WTC11 (cell line): ENCODE measurements at regions not wholly inside any gene's neighbourhood (a gene's known extent, or its start where the extent isn't known, plus 50 kb on each side); places are given as distances from the start of the nearest gene placed in this dataset.

Experiments used
- ATAC-seq: fragments of 200-7000 bp; cut with Tn5 transposase; 2 replicates; pipeline ENCODE4 v1.10.0; 2021; ENCODE audit warnings: mild to moderate bottlenecking, moderate library complexity
- CTCF ChIA-PET: fragments of 300-600 bp; sonication (Branson Sonifier 250); formaldehyde crosslinking; loops from one replicate; lab custom pipeline; 2021; ENCODE audit warnings: antibody characterized with exemption; lab: Charles Lee
- POLR2A ChIA-PET: fragments of 350-600 bp; sonication (Branson Sonifier 250); formaldehyde crosslinking; loops from one replicate; lab custom pipeline; 2021; ENCODE audit warnings: antibody characterized with exemption; lab: Charles Lee
- DNase-seq: peaks from one replicate; pipeline ENCODE4 v3.0.0; 2021; ENCODE audit warnings: low spot score
- H3K27ac Mint-ChIP-seq: 2 replicates; pipeline ENCODE4 v1.8.0; 2021; ENCODE audit warnings: mixed read lengths
- H3K27me3 Mint-ChIP-seq: 2 replicates; pipeline ENCODE4 v1.8.0; 2021; ENCODE audit warnings: low read depth, mild to moderate bottlenecking, moderate library complexity, mixed read lengths
- H3K36me3 Mint-ChIP-seq: 2 replicates; pipeline ENCODE4 v1.8.0; 2021; ENCODE audit warnings: mixed read lengths
- H3K4me1 Mint-ChIP-seq: 2 replicates; pipeline ENCODE4 v1.8.0; 2022; ENCODE audit warnings: mixed read lengths
- H3K4me3 Mint-ChIP-seq: 2 replicates; pipeline ENCODE4 v1.8.0; 2021; ENCODE audit warnings: mild to moderate bottlenecking, moderate library complexity, mixed read lengths
- H3K9me3 Mint-ChIP-seq: 2 replicates; pipeline ENCODE4 v1.8.0; 2021; ENCODE audit warnings: mixed read lengths
- ESRRA ChIP-seq: sonication (generic); formaldehyde crosslinking; IDR thresholded peaks from 2 replicates; pipeline ENCODE4 v1.8.1; 2022; ENCODE audit warnings: mild to moderate bottlenecking, missing genetic modification reagents, borderline replicate concordance
- ETV6 ChIP-seq: sonication (generic); formaldehyde crosslinking; IDR thresholded peaks from 2 replicates; pipeline ENCODE4 v1.8.1; 2022; ENCODE audit warnings: mild to moderate bottlenecking, missing genetic modification reagents
- FOXJ3 ChIP-seq: sonication (generic); formaldehyde crosslinking; IDR thresholded peaks from 2 replicates; pipeline ENCODE4 v1.9.0; 2021; ENCODE audit warnings: missing genetic modification reagents, mild to moderate bottlenecking, borderline replicate concordance
- GABPB1 ChIP-seq: sonication (generic); formaldehyde crosslinking; IDR thresholded peaks from 2 replicates; pipeline ENCODE4 v1.8.1; 2023; ENCODE audit warnings: mild to moderate bottlenecking, missing genetic modification reagents
- GRHL2 ChIP-seq: fragments of 250-450 bp; sonication (Bioruptor Pico); IDR thresholded peaks from 2 replicates; pipeline ENCODE4 v1.8.0; 2022; ENCODE audit warnings: mild to moderate bottlenecking, moderate library complexity; ENCODE audit not compliant: insufficient replicate concordance, severe bottlenecking
- IRF2 ChIP-seq: sonication (generic); formaldehyde crosslinking; IDR thresholded peaks from 2 replicates; pipeline ENCODE4 v1.8.0; 2022; ENCODE audit warnings: low read depth, missing genetic modification reagents, borderline replicate concordance
- KAT7 ChIP-seq: sonication (generic); formaldehyde crosslinking; IDR thresholded peaks from 2 replicates; pipeline ENCODE4 v1.8.1; 2023; ENCODE audit warnings: missing genetic modification reagents, mild to moderate bottlenecking, borderline replicate concordance
- MAX ChIP-seq: sonication (generic); formaldehyde crosslinking; IDR thresholded peaks from 2 replicates; pipeline ENCODE4 v1.8.0; 2022; ENCODE audit warnings: mild to moderate bottlenecking, missing genetic modification reagents
- NFYB ChIP-seq: sonication (generic); formaldehyde crosslinking; conservative IDR thresholded peaks from 2 replicates; pipeline ENCODE4 v1.8.0; 2022; ENCODE audit warnings: low read depth, missing genetic modification reagents
- PRRX2 ChIP-seq: fragments of 250-450 bp; sonication (Bioruptor Pico); IDR thresholded peaks from 2 replicates; pipeline ENCODE4 v1.8.0; 2021; ENCODE audit warnings: mild to moderate bottlenecking
- RORB ChIP-seq: fragments of 250-450 bp; sonication (Bioruptor Pico); IDR thresholded peaks from 2 replicates; pipeline ENCODE4 v1.9.0; 2021; ENCODE audit warnings: mild to moderate bottlenecking
- SMAD3 ChIP-seq: sonication (generic); formaldehyde crosslinking; IDR thresholded peaks from 2 replicates; pipeline ENCODE4 v1.8.0; 2022; ENCODE audit warnings: missing genetic modification reagents, mild to moderate bottlenecking, borderline replicate concordance
- SMAD4 ChIP-seq: sonication (generic); formaldehyde crosslinking; IDR thresholded peaks from 2 replicates; pipeline ENCODE4 v1.8.0; 2022; ENCODE audit warnings: mild to moderate bottlenecking, missing genetic modification reagents
- ZBTB21 ChIP-seq: sonication (generic); formaldehyde crosslinking; IDR thresholded peaks from 2 replicates; pipeline ENCODE4 v1.8.1; 2023; ENCODE audit warnings: mild to moderate bottlenecking, missing genetic modification reagents, borderline replicate concordance
- ZNF219 ChIP-seq: sonication (generic); formaldehyde crosslinking; IDR thresholded peaks from 2 replicates; pipeline ENCODE4 v1.8.0; 2023; ENCODE audit warnings: missing genetic modification reagents, mild to moderate bottlenecking, borderline replicate concordance
- ZNF232 ChIP-seq: sonication (generic); formaldehyde crosslinking; IDR thresholded peaks from 2 replicates; pipeline ENCODE4 v1.8.0; 2022; ENCODE audit warnings: mild to moderate bottlenecking, missing genetic modification reagents
- ZNF396 ChIP-seq: fragments of 250-450 bp; sonication (Bioruptor Pico); IDR thresholded peaks from 2 replicates; pipeline ENCODE4 v1.8.0; 2021; ENCODE audit warnings: mild to moderate bottlenecking, moderate library complexity, borderline replicate concordance
- ZNF416 ChIP-seq: fragments of 250-450 bp; sonication (Bioruptor Pico); IDR thresholded peaks from 2 replicates; pipeline ENCODE4 v1.9.0; 2021; ENCODE audit warnings: mild to moderate bottlenecking, inconsistent platforms
- ZNF423 ChIP-seq: fragments of 250-450 bp; sonication (Bioruptor Pico); IDR thresholded peaks from 2 replicates; pipeline ENCODE4 v2.1.2; 2022; ENCODE audit warnings: mild to moderate bottlenecking, moderate library complexity
- TF ChIP-seq, protein P1 (sequence below): fragments of 250-450 bp; sonication (Bioruptor Pico); IDR thresholded peaks from 2 replicates; pipeline ENCODE4 v2.1.2; 2022; ENCODE audit warnings: mild to moderate bottlenecking, moderate library complexity
- TF ChIP-seq, protein P2 (sequence below): sonication (generic); formaldehyde crosslinking; IDR thresholded peaks from 2 replicates; pipeline ENCODE4 v1.8.0; 2022; ENCODE audit warnings: mild to moderate bottlenecking, missing genetic modification reagents
- TF ChIP-seq, protein P3 (sequence below): fragments of 250-450 bp; sonication (Bioruptor Pico); IDR thresholded peaks from 2 replicates; pipeline ENCODE4 v1.8.0; 2021; ENCODE audit warnings: mild to moderate bottlenecking

DNA sequence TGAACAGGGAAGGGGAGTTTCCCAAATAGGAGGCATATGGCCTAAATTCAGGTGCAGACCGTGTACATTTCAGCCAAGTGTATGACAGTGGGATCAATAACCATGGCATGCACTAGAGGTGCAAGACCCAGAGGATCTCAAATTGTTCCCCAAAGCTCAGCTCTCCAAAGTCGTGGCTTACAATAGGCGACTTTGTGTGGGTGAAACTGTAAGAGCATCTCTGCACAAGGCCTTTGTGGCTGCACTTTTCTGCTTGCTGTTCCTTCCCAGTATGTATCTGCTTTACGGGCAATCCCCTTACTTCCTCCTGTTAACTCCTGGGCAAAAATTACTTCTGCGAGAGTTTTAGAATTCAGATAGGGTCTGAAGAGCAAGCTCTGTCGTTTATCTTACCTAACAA lies 518.3 kb upstream of the ZFP42 start:
- DNase-seq (no peak), ATAC-seq (no peak)
- no peak overlapping the region for H3K27ac Mint-ChIP-seq
- no peaks in the 10 kb centered on the region for H3K36me3 Mint-ChIP-seq
- peaks cover 3% of the 10 kb centered on the region; the same call in 1 of the 2 replicates for H3K9me3 Mint-ChIP-seq
- CTCF ChIA-PET, result no interaction called here
- TF ChIP-seq ZBTB21 (CRISPR knock-in tag) (no peak), KAT7 (CRISPR knock-in tag) (no peak), ZNF219 (CRISPR knock-in tag) (no peak), ETV6 (CRISPR knock-in tag) (no peak), SMAD3 (CRISPR knock-in tag) (no peak), RORB (CRISPR knock-in tag) (no peak), ZNF416 (no peak), ESRRA (CRISPR knock-in tag) (no peak), GRHL2 (no peak), ZNF232 (CRISPR knock-in tag) (no peak), SMAD4 (CRISPR knock-in tag) (no peak), ZNF423 (CRISPR knock-in tag) (no peak), IRF2 (CRISPR knock-in tag) (no peak), PRRX2 (CRISPR knock-in tag) (no peak), GABPB1 (CRISPR knock-in tag) (no peak), MAX (CRISPR knock-in tag) (no peak)
- TF ChIP-seq, protein P1, sequence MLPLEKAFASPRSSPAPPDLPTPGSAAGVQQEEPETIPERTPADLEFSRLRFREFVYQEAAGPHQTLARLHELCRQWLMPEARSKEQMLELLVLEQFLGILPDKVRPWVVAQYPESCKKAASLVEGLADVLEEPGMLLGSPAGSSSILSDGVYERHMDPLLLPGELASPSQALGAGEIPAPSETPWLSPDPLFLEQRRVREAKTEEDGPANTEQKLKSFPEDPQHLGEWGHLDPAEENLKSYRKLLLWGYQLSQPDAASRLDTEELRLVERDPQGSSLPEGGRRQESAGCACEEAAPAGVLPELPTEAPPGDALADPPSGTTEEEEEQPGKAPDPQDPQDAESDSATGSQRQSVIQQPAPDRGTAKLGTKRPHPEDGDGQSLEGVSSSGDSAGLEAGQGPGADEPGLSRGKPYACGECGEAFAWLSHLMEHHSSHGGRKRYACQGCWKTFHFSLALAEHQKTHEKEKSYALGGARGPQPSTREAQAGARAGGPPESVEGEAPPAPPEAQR (CRISPR knock-in tag), result no peak
- H3K27me3 Mint-ChIP-seq, result no peaks in the 10 kb centered on the region
- H3K4me3 Mint-ChIP-seq, result no peak overlapping the region
- POLR2A ChIA-PET, result no interaction called here
- 0 out of 2 replicates have a peak, but pooled peaks cover 3% of the 10 kb centered on the region for H3K4me1 Mint-ChIP-seq

DNA sequence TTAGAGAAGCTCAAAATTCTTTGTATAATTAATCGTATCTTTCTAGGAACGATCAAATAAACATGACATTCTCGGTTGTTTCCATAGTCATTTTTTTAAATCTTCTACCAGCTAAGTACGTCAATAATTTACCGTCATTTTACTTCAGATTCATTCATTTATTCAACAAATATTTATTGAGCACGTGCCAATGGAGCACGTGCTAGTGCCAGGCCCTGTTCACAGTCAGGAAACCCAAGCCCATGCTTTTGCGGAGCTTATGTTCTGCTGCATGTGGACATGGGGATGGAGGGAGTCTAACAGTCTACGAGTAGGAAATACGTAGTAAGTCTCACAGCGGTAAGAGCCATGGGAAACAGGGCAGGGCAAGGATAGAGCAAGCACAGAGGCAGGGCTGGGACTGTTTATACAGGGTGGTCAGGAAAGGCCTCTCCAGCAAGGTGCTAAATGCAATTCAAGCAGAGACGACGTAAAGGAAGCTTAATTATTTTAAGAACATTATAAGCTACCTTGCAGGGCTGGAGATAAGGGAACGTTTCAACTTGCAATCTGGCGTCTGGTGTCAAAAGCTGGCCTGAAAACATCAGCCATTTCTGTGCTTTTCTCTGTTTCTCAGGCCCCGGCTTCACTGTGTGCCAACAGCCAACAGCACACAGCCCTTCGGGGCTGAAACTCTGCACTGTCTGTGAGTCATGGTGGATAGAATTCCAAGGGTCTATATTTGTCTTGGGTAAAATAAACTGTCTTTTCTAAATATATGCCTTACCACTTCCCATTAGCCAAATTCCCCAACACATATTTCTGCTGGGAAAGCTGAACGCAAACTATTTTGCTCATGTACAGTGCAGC lies 517.1 kb upstream of the ZFP42 start:
- no peak for TF ChIP-seq NFYB (CRISPR knock-in tag)
- no peak for TF ChIP-seq ZNF396 (CRISPR knock-in tag)
- TF ChIP-seq, protein P1 (CRISPR knock-in tag), result no peak
- TF ChIP-seq, protein P2, sequence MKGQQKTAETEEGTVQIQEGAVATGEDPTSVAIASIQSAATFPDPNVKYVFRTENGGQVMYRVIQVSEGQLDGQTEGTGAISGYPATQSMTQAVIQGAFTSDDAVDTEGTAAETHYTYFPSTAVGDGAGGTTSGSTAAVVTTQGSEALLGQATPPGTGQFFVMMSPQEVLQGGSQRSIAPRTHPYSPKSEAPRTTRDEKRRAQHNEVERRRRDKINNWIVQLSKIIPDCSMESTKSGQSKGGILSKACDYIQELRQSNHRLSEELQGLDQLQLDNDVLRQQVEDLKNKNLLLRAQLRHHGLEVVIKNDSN (CRISPR knock-in tag), result no peak
- TF ChIP-seq, protein P3, sequence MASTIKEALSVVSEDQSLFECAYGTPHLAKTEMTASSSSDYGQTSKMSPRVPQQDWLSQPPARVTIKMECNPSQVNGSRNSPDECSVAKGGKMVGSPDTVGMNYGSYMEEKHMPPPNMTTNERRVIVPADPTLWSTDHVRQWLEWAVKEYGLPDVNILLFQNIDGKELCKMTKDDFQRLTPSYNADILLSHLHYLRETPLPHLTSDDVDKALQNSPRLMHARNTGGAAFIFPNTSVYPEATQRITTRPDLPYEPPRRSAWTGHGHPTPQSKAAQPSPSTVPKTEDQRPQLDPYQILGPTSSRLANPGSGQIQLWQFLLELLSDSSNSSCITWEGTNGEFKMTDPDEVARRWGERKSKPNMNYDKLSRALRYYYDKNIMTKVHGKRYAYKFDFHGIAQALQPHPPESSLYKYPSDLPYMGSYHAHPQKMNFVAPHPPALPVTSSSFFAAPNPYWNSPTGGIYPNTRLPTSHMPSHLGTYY (CRISPR knock-in tag), result no peak
- no peak for TF ChIP-seq FOXJ3 (CRISPR knock-in tag)
- ChIA-PET CTCF (no interaction called here), POLR2A (interaction anchor here (0.6 kb wide), 1 partner anchor 591 kb away, joined by 6 read pairs; no protein-coding TSS in a partner anchor)
- Mint-ChIP-seq H3K9me3 (peaks cover 3% of the 10 kb centered on the region; the same call in 1 of the 2 replicates), H3K4me1 (0 out of 2 replicates have a peak, but pooled peaks cover 3% of the 10 kb centered on the region), H3K4me3 (no peak overlapping the region), H3K27ac (no peak overlapping the region), H3K36me3 (no peaks in the 10 kb centered on the region), H3K27me3 (no peaks in the 10 kb centered on the region)
- DNase-seq (no peak), ATAC-seq (no peak)
